Esophagus muscularis mucosa (tissue), 3 donors: ENCODE measurements at regions not wholly inside any gene's neighbourhood (a gene's known extent, or its start where the extent isn't known, plus 50 kb on each side); places are given as distances from the start of the nearest gene placed in this dataset.

Experiments
- CTCF ChIP-seq, 3 experiments: fragments of 200-600 bp in 2 of 3; fragments of 450-650 bp in 1 of 3; sonication (generic) in 2 of 3; IDR thresholded peaks; one replicate each; pipeline ENCODE4 v1.5.1; 2017 to 2019; ENCODE audit warnings: antibody characterized with exemption in 3 of 3, mild to moderate bottlenecking in 2 of 3, moderate library complexity in 1 of 3
- POLR2A ChIP-seq: fragments of 450-650 bp; IDR thresholded peaks from one replicate; pipeline ENCODE4 v1.6.1; 2017; ENCODE audit warnings: antibody characterized with exemption, moderate library complexity, mild to moderate bottlenecking, low read depth

- no peak for TF ChIP-seq CTCF (IDR thresholded peaks at IDR 0.05)
- TF ChIP-seq POLR2A, result no peak
These were observed 289.5 kb downstream of the RMST start for GRCh38 chr12:97752129-97752528.
